ENCODE measurements at regions not wholly inside any gene's neighbourhood (a gene's known extent, or its start where the extent isn't known, plus 50 kb on each side); places are given as distances from the start of the nearest gene placed in this dataset.

- TF ChIP-seq CTCF (IDR thresholded peaks at IDR 0.05) = no peak
- no peak for TF ChIP-seq POLR2A (IDR thresholded peaks at IDR 0.05)
Measured at GRCh38 chr3:80682235-80682634, 914.4 kb upstream of the ROBO1 start.

Data from heart left ventricle (tissue), 13 donors.